GM12878 (cell line): ENCODE measurements at regions not wholly inside any gene's neighbourhood (a gene's known extent, or its start where the extent isn't known, plus 50 kb on each side); places are given as distances from the start of the nearest gene placed in this dataset.

Experiments used
- ATAC-seq: fragments of 200-7000 bp; cut with Tn5 transposase; 3 replicates; pipeline ENCODE4 v1.9.1; 2020; ENCODE audit warnings: mild to moderate bottlenecking, moderate library complexity
- BruUV-seq: library from RNA; stranded (reverse); fragments of 400-500 nt; replicated peaks from 2 replicates; lab custom pipeline; 2021; lab: Mats Ljungman, UMichigan
- CTCF ChIA-PET: fragments of 300-600 bp; sonication (Branson Sonifier 250); formaldehyde crosslinking; extraction: SDS; loops from one replicate; lab custom pipeline; 2021; ENCODE audit warnings: inconsistent platforms; lab: Yijun Ruan, JAX
- POLR2A ChIA-PET: fragments of 350-600 bp; formaldehyde crosslinking; extraction: SDS; loops from one replicate; lab custom pipeline; 2021; ENCODE audit warnings: inconsistent platforms; lab: Charles Lee
- RAD21 ChIA-PET: fragments of 300-600 bp; sonication (Branson Sonifier 250); formaldehyde crosslinking; loops from one replicate; lab custom pipeline; 2023; ENCODE audit warnings: antibody characterized with exemption; ENCODE audit not compliant: unreplicated experiment; lab: Charles Lee
- SMC1A ChIA-PET: fragments of 300-600 bp; sonication (Branson Sonifier 250); formaldehyde crosslinking; loops from one replicate; lab custom pipeline; 2023; ENCODE audit not compliant: unreplicated experiment, uncharacterized antibody; lab: Charles Lee
- DNase-seq: peaks from one replicate; pipeline ENCODE4 v3.0.0-alpha.2; 2011; ENCODE audit warnings: low read depth, low spot score
- FAIRE-seq: peaks from 3 replicates; lab custom pipeline; 2011; peaks lifted over from hg19 to GRCh38; lab: Jason Lieb, UNC
- H2AFZ ChIP-seq: 2 replicates; pipeline ENCODE4 v1.6.0; 2011; ENCODE audit warnings: low read depth, low read length, control low read depth; ENCODE audit not compliant: control insufficient read depth
- H3K27ac ChIP-seq: 2 replicates; pipeline ENCODE4 v1.5.1; 2011; ENCODE audit warnings: control low read depth; ENCODE audit not compliant: control insufficient read depth, insufficient read depth
- H3K27me3 ChIP-seq, 2 experiments: replicated peaks in 1 of 2; 2 replicates each; pipeline versions ENCODE4 v1.6.0 to v1.6.1; 2011; ENCODE audit warnings: low read length in 1 of 2; ENCODE audit not compliant: control insufficient read depth in 2 of 2, insufficient read depth in 2 of 2
- H3K36me3 ChIP-seq, 2 experiments: 2 replicates each; pipeline ENCODE4 v1.5.1; 2011; ENCODE audit warnings: low read length in 1 of 2; ENCODE audit not compliant: control insufficient read depth in 2 of 2, insufficient read depth in 2 of 2
- H3K4me1 ChIP-seq: 2 replicates; pipeline ENCODE4 v1.6.1; 2011; ENCODE audit warnings: mild to moderate bottlenecking, low read length, moderate library complexity, mixed read lengths; ENCODE audit not compliant: control insufficient read depth, insufficient read depth
- H3K4me2 ChIP-seq: 2 replicates; pipeline ENCODE4 v1.6.0; 2011; ENCODE audit warnings: control low read depth; ENCODE audit not compliant: control insufficient read depth, insufficient read depth
- H3K4me3 ChIP-seq: fragments of 200-600 bp; sonication (generic); 2 replicates; pipeline ENCODE4 v1.5.1; 2016
- H3K79me2 ChIP-seq: 2 replicates; pipeline ENCODE4 v1.6.0; 2011; ENCODE audit warnings: low read length; ENCODE audit not compliant: control insufficient read depth, insufficient read depth
- H3K9ac ChIP-seq: 2 replicates; pipeline ENCODE4 v1.8.0; 2011; ENCODE audit warnings: low read length, control low read depth, mixed read lengths; ENCODE audit not compliant: control insufficient read depth, insufficient read depth
- H3K9me3 ChIP-seq: replicated peaks from 3 replicates; pipeline ENCODE4 v1.5.1; 2011; ENCODE audit warnings: mild to moderate bottlenecking, low read length; ENCODE audit not compliant: control insufficient read depth, insufficient read depth
- H4K20me1 ChIP-seq: 2 replicates; pipeline ENCODE4 v1.6.0; 2011; ENCODE audit not compliant: control insufficient read depth, insufficient read depth
- BHLHE40 ChIP-seq, 2 experiments: fragments of 450-650 bp in 1 of 2; IDR thresholded peaks; 2 replicates each; pipeline ENCODE4 v1.6.1; 2011 to 2017; ENCODE audit warnings: low read depth in 2 of 2, borderline replicate concordance in 1 of 2, improper control_type of control experiment in 1 of 2, low read length in 1 of 2, mild to moderate bottlenecking in 1 of 2
- DPF2 ChIP-seq: fragments of 450-650 bp; IDR thresholded peaks from 2 replicates; pipeline ENCODE4 v1.6.1; 2017; ENCODE audit warnings: mild to moderate bottlenecking
- E4F1 ChIP-seq: fragments of 450-650 bp; IDR thresholded peaks from 2 replicates; pipeline ENCODE4 v1.6.1; 2018; ENCODE audit warnings: borderline replicate concordance, mild to moderate bottlenecking; ENCODE audit not compliant: partially characterized antibody
- ESRRA ChIP-seq: IDR thresholded peaks from 2 replicates; pipeline ENCODE4 v1.6.1; 2012; ENCODE audit warnings: mild to moderate bottlenecking, low read length, improper control_type of control experiment
- IRF4 ChIP-seq: IDR thresholded peaks from 2 replicates; pipeline ENCODE4 v1.6.1; 2011; ENCODE audit warnings: low read depth, low read length
- MTA3 ChIP-seq: IDR thresholded peaks from 2 replicates; pipeline ENCODE4 v1.6.1; 2012; ENCODE audit warnings: low read length, inconsistent platforms, borderline replicate concordance
- SMAD5 ChIP-seq: IDR thresholded peaks from 2 replicates; pipeline ENCODE4 v1.6.1; 2016; ENCODE audit warnings: antibody characterized with exemption, low read depth
- ZBTB33 ChIP-seq: fragments of 450-650 bp; IDR thresholded peaks from 2 replicates; pipeline ENCODE4 v1.6.1; 2017; ENCODE audit warnings: mild to moderate bottlenecking
- ZNF687 ChIP-seq: fragments of 450-650 bp; IDR thresholded peaks from 2 replicates; pipeline ENCODE4 v1.6.1; 2017; ENCODE audit warnings: mild to moderate bottlenecking, moderate library complexity
- ZSCAN29 ChIP-seq: fragments of 450-650 bp; IDR thresholded peaks from 2 replicates; pipeline ENCODE4 v1.6.1; 2017; ENCODE audit warnings: mild to moderate bottlenecking, moderate library complexity
- whole genome bisulfite sequencing: methylation state at CpG from one replicate; pipeline ENCODE4 v1.1.6; 2016; ENCODE audit warnings: low lambda C conversion rate; ENCODE audit not compliant: insufficient replicate concordance, insufficient coverage; ENCODE audit errors: missing lambda C conversion rate; 5-methylcytosine and 5-hydroxymethylcytosine counted together
- in situ Hi-C: fragments of 300-500 bp; cut with MboI; formaldehyde crosslinking; loops from 9 replicates; pipeline ENCODE4 v1.14.3; 2018; ENCODE audit warnings: mixed read lengths
- intact Hi-C: fragments of 100-400 bp; cut with micrococcal nuclease; formaldehyde crosslinking; loops from one replicate; pipeline ENCODE4 v1.14.2; 2022; ENCODE audit not compliant: unreplicated experiment

- TF ChIP-seq ZNF687: peak; percentile 41; the same call in 1 of the 2 replicates
- peak in 1 of 2 experiments; percentile 48; a peak in 1 of 4 replicates for TF ChIP-seq BHLHE40 (IDR thresholded peaks at IDR 0.05; ENCODE audit: borderline replicate concordance in 1 of 2, low read depth in 2 of 2, low read length in 1 of 2)
- TF ChIP-seq MTA3: no peak
These were observed 93.7 kb downstream of the PSMB1 start (continued) for GRCh38 chr6:170459451-170459850.

GRCh38 chr6:170456886-170457698 lies 96.0 kb downstream of the PSMB1 start:
- ChIA-PET RAD21 (no interaction called here), CTCF (interaction anchor here (1.1 to 1.3 kb wide), 3 partner anchors 56 to 61 kb away, joined by 3 to 5 read pairs (median 3); no protein-coding TSS in a partner anchor), SMC1A (interaction anchor here (0.9 kb wide), 1 partner anchor 10 kb away, joined by 3 read pairs; no protein-coding TSS in a partner anchor), POLR2A (no interaction called here)
- peaks cover 6% of the 10 kb centered on the region; the same call in 1 of the 2 replicates for H3K4me1 ChIP-seq
- DNase-seq (no peak), ATAC-seq (no peak), FAIRE-seq (no peak)
- intact Hi-C loops: no loop called here
- TF ChIP-seq DPF2: no peak
- TF ChIP-seq ZBTB33: no peak
- TF ChIP-seq IRF4: no peak
- no peak for TF ChIP-seq SMAD5
- TF ChIP-seq E4F1: no peak
- TF ChIP-seq ESRRA: no peak
- TF ChIP-seq ZSCAN29: no peak
- H3K9me3 ChIP-seq: peaks cover 4% of the 10 kb centered on the region; the same call in 1 of the 3 replicates
- in situ Hi-C loops: no loop called here
- 28% methylated on average over 11 of the region's 11 CpGs for WGBS
- no peaks in the 10 kb centered on the region for H3K79me2 ChIP-seq
- no TSS peak for BruUV-seq
- H3K36me3 ChIP-seq: no peaks in the 10 kb centered on the region
- H3K27me3 ChIP-seq: no peaks in the 10 kb centered on the region
- no peak overlapping the region for H3K9ac ChIP-seq
- H3K27ac ChIP-seq: no peak overlapping the region
- no peak overlapping the region for H3K4me2 ChIP-seq
- H4K20me1 ChIP-seq: no peaks in the 10 kb centered on the region
- no peak overlapping the region for H2AFZ ChIP-seq
- no peak overlapping the region for H3K4me3 ChIP-seq
